22Rv1 (cell line): ENCODE measurements at regions not wholly inside any gene's neighbourhood (a gene's known extent, or its start where the extent isn't known, plus 50 kb on each side); places are given as distances from the start of the nearest gene placed in this dataset.

Source experiments
- H3K27ac ChIP-seq: fragments of 450-650 bp; 2 replicates; pipeline ENCODE4 v1.5.1; 2017
- CTCF ChIP-seq: fragments of 450-650 bp; IDR thresholded peaks from 2 replicates; pipeline ENCODE4 v1.5.1; 2017; ENCODE audit warnings: mild to moderate bottlenecking
- ZFX ChIP-seq: fragments of 450-650 bp; IDR thresholded peaks from 2 replicates; pipeline ENCODE4 v1.6.1; 2017; ENCODE audit warnings: antibody characterized with exemption, borderline replicate concordance

- no peak overlapping the region for H3K27ac ChIP-seq
- no peak for TF ChIP-seq ZFX
- no peak for TF ChIP-seq CTCF
Measured at GRCh38 chr20:10951216-10951615, 277.4 kb upstream of the JAG1 start.

GRCh38 chr20:10951904-10952303, 278.1 kb upstream of the JAG1 start:
- H3K27ac ChIP-seq, result no peak overlapping the region
- no peak for TF ChIP-seq ZFX

GRCh38 chr20:10953437-10953836, 279.6 kb upstream of the JAG1 start:
- no peak overlapping the region for H3K27ac ChIP-seq
- TF ChIP-seq ZFX (no peak), CTCF (no peak)

- no peak overlapping the region for H3K27ac ChIP-seq
- TF ChIP-seq ZFX (no peak), CTCF (no peak)
Measured at GRCh38 chr20:10954137-10954840, 280.5 kb upstream of the JAG1 start.

GRCh38 chr20:10954908-10955580, 281.2 kb upstream of the JAG1 start:
- no peak for TF ChIP-seq CTCF
- no peak for TF ChIP-seq ZFX
- H3K27ac ChIP-seq, result no peak overlapping the region

GRCh38 chr20:10958279-10958678, 284.5 kb upstream of the JAG1 start:
- no peak overlapping the region for H3K27ac ChIP-seq
- no peak for TF ChIP-seq CTCF
- no peak for TF ChIP-seq ZFX

GRCh38 chr20:10960416-10960815, 286.6 kb upstream of the JAG1 start:
- H3K27ac ChIP-seq, result no peak overlapping the region

More at GRCh38 chr20:10960416-10960815, 286.6 kb upstream of the JAG1 start:
- TF ChIP-seq ZFX, result no peak
- TF ChIP-seq CTCF, result no peak
